GM21381 (cell line): ENCODE measurements at regions not wholly inside any gene's neighbourhood (a gene's known extent, or its start where the extent isn't known, plus 50 kb on each side); places are given as distances from the start of the nearest gene placed in this dataset.
"Not testable (repeated sequence)": the region's sequence is repeated elsewhere in the genome, so short reads cannot be mapped to it uniquely, and the experiment has no call there.

ENCODE experiments used
- ATAC-seq: cut with Tn5 transposase; IDR thresholded peaks from one replicate; pipeline ENCODE4 v1.9.1; 2021; ENCODE audit warnings: mild to moderate bottlenecking, moderate library complexity; ENCODE audit not compliant: unreplicated experiment

DNA sequence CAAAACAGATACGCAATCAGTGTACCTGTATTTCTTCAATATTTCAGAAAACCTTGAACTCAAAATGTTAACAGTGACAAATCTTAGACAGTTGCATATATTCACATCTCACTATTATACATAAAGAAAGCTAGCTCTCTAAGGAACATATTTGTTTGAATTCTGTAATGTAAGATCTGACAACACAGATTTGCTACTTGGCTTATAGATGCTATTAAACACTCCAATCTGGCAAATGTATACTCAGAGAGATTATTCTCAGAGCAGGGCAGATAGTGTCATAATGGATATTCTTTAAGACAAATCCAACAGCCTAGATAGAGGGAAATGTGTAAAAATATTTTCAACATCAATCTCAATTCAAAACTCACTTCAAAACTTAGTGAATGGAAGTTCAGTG, 794.5 kb upstream of the CDH9 start:
- no peak for ATAC-seq

DNA sequence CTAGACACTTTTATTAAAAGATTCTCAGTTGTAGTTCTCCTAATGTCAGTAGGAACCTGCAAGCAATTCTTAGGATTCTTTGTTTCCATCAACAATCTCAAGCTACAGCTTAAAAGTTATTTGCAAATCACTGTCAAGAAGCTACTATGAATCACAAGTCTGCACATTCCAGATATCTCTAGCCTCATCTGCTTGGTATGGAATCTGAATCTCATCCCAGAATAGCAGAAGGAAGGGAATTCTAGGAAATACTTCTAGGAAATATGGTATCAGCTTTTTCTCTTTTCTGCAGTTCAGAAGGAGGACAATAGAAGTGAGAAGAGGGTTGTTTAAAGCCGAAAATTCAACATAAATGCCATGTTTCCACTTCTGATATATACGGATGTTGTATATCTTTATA, 792.2 kb upstream of the CDH9 start:
- ATAC-seq: no peak

DNA sequence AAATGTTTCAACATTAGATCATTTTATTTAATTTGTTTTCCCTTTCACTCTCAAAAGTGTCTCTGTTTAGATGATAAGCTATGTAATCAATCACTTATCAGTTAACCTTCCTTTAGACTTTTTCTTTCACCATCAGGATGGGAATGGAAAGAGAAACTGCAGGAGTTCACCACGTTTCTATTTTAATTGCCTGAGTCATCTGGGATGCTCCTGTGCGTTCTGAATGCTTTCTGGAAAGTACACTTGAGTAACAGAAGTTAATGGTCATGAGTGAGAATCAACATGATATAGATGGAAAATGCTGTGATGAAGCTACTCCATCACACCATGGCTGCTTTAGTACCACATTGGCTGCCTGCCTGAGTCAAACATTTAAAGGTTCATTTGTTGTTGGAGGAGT, 783.3 kb upstream of the CDH9 start:
- no peak for ATAC-seq

DNA sequence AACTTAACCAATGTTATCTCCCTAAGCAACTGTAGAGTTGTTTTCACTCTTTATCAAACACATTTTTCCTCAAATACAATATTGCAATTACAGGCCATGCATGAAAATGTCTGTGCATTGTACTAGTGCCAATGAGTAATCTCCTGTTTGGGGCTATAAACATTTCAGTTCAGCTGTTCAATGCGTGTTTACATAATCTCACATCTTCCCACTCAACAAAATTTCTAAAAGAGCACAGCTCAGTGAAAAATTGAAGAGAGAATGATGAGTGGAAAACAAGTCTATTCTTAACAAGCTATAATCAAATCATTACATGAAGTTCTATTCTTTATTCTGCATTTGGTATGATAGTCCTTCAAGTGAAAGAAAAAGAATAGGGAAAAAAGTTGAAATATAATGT, 780.5 kb upstream of the CDH9 start:
- ATAC-seq: no peak

DNA sequence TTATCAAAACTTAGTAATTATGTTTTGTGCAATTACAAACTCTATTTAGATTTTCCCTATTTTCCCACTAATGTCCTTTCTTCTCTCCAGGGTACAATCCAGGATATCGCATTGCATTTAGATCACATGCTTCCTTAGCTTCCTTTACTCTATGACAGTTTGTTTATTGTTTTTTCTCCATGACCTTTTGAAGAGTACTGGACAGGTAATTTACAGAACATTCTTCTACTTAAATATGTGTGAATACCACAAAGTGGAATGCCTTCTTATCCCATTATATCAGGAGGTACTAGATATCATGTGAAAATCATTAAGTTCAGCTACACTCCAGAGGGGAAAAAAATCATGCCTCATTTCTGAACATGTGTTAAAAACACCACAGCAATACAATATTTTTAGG, 776.6 kb upstream of the CDH9 start:
- no peak for ATAC-seq

DNA sequence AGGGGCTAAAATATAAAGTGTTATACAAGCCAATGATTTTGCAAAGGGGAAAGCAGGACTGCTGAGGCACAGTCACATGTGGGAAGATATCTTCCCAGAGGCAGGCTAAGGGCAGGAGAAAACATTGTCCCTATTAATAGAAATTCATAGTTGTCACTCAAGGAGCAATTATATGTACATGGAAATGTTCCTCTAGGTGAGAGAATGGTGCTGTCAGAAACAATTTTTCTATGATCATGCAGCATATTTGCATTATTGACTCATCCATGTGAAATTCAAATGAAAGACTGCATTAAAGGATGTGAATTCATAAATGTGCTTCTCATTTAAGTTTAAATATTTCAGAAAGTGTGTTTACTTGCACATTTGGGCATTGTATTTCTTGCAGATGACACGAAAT, 775.9 kb upstream of the CDH9 start:
- ATAC-seq: no peak

DNA sequence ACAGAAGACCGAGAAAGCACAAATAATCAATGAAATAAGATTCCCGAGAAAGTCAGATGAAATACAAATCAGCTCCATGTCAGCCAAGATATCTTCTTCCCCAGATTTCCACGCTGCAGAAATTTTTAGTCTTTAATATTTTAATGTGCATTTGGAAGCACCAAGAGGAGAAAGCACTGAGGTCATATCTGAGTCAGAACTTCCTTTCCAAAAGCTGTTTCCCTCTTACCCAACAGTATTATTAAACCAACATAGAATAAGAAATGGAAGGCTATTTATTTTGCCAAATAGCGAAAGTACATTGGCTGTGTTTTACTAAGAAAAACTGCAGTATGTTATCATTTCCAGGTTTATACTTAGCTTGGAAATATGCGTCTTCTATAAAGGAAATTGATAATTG, 772.1 kb upstream of the CDH9 start:
- ATAC-seq: no peak

DNA sequence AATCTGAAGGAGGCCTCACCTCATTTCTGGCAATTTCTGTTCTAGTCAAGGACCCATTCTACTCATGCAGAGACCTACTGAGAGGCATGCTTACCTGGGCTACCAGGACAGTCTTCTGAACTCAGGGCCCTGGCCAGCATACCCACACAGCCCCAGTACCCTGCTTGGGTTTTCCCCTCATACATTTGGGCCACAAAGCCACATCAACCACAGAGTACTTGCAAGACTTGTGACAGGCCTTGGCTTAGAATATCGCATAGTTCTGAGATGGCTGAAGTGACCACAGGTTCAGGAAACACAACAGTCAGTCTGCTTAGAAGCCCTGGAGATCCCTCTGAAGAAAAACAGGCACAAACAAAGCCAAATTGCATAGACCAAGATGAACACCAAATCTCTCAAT, 758.8 kb upstream of the CDH9 start:
- no peak for ATAC-seq

DNA sequence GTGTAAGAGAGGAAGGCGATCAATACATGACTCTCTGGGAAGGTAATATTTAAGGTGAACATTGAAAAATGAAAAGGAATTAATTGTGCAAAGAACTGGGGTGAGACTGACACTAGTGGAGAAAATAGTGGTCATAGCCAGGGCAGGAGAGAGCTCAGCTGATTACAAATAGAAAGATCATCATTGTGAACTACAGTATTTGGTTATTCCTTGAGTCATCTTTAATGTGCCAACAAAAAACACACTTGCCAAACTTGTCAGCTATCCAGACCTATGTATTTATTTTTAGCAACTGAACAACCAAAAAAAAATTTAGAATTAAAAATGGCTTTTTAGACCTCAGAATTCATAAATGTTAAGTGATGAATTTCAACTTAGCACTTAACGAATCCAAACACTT, 749.8 kb upstream of the CDH9 start:
- no peak for ATAC-seq

DNA sequence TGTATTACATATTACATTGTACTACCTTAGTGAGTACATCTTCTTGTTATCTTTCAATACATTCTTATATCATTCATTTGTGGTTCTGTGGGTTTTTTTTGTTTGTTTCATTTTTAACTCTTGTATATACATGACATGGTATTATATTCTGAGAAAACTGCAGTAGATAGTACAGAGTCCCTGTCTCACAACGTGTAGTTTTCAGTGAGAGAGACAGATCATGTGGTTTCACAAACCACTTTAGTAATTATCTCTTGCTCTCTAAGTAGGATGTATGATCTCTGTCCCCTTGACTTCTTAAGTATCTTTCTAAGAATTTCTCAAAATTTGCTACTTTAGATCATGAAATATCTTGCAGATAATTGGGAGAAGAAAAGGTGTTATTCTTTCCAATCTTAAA, 745.9 kb upstream of the CDH9 start:
- ATAC-seq: no peak

DNA sequence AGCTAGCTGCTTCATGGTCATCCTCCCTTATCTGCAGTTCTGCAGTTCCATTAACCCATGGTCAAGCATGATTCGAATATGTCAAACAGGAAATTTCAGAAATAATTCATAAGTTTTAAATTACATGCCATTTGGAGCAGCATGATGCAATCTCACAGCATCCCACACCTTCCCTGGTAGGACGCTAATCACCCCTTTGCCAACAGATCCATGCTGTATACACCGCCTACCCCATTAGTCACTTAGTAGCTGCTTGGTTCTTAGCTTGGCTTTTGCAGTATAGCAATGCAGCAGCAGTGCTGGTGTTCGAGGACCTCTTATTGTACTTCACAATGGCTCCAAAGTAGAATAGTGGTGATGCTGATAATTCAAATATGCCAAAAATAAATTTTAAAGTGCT, 739.7 kb upstream of the CDH9 start:
- no peak for ATAC-seq

DNA sequence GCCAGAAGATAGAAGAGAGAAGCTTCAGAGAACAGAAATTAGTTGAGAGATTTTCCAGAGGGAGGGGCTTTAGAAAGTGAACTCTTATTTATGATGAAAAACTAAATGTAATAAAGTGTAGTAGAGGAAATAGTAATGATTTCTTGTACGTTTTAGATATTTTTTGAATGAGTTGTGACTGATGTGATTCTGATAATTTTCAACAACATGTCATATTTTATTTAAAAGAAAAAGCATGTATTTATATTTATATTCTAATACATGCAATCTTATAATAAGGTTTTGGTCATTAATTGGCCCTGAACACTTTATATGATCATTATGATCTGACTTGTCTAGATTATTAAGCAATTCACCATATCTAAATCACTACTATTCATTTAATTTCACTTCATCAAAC, 735.2 kb upstream of the CDH9 start:
- no peak for ATAC-seq

DNA sequence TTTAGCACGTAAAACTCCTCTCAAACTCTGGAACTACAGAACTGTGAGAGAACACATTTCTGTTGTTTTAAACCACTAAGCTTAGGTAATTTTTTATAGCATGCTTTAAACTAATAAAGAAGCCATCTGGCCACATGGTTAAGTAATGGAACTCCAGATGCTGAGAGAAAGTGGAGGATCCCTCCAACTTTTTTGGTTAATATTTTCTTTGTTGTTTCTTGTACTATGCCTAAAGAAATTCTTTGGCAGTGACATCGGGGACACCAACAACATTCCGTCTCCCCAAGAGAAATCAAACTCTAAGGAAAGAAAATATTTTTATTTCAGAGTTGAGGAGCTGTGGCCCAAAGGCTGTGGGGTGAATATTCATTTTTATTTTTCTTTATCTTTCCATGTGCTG, 734.8 kb upstream of the CDH9 start:
- ATAC-seq: no peak

DNA sequence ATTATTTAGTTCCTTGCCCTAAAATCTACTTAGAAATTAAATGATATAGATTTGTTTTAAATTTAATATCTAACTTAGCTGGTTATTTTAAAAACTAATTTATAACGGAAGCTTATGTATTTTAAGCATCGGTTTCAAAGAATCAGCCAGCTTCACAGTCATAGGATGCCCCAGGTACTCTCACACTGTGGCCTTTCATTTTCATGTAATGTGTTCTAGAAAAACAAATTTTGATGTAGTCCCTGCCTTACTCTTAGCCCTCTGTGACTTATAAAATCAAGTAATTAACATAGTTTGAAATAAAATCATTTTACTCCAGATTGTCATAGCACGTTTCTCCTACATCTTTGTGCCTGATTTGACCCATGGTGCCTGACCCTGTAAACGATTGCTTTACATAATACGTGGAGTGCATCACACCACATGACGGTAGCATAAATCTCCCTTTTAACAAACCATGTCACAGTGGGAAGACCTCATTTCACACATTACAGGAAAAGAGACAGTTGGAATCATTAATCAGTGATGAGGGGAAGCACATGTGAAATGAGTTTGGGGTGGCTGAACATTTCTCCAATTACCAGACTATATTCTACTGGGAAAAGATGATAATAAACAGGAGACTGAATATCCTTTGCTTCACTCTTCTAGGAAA, 731.5 kb upstream of the CDH9 start:
- ATAC-seq: no peak

DNA sequence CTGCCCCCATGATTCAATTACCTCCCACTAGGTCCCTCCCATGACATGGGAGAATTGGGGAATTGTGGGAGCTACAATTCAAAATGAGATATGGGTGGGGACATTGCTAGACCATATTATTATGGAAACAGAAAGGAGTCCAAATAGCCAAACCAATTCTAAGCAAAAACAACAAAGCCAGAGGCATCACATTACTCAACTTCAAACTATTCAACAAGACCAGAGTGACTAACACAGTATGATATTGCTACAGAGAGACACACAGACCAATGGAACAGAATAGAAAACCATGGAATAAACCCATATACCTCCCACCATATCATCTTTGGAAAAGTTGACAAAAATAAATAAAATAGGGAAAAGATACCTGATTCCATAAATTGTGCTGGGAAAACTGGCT, 710.5 kb upstream of the CDH9 start:
- ATAC-seq: no peak

DNA sequence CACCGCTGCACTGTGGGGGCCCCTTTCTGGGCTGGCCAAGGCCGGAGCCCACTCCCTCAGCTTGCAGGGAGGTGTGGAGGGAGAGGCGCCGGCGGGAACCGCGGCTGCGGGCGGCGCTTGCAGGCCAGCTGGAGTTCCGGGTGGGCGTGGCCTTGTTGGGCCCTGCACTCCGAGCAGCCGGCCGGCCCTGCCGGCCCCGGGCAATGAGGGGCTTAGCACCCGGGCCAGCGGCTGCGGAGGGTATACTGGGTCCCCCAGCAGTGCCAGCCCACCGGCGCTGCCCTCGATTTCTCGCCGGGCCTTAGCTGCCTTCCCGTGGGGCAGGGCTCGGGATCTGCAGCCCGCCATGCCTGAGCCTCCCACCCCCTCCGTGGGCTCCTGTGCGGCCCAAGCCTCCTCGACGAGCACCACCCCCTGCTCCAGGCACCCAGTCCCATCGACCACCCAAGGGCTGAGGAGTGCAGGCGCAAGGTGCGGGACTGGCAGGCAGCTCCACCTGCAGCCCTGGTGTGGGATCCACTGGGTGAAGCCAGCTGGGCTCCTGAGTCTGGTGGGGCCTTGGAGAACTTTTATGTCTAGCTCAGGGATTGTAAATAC, 705.1 kb upstream of the CDH9 start:
- ATAC-seq: not testable (repeated sequence)

DNA sequence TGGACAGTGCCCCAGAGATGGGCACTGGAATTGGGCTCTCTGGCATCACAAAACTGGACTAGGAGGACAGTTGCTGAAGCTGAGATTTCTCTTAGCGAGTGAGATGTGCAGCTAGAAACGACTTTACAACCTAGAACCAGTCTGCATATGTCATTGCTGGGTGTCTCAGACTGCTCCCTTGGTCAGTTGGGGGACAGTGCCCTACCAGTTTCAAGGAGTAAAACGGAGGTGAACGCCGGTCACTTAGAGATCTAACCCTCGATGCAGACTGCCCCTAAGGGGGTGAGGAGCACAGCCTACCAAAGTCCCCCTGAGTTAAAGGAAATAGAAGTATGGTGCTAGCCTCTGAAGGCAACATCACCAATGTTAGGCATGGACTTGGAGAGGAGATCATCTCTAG, 704.4 kb upstream of the CDH9 start:
- no peak for ATAC-seq

DNA sequence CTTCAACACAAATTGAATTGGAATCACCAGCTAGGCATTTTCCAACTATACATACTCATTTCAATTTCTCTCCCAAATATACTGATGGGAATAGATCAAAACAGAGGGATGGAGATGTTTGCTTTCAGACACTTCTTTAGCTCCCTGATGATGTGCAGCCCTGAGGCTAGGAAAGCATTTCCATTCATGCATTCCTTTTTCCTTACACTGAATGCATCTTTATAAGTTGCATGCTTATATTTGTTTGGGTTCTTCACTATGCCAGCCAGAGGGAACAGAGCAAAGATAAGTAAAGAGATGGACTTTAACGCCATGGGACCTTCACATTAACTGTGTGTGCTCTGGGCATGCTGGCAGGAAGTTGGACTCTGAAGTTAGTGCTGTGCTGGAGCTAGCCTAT, 696.5 kb upstream of the CDH9 start:
- ATAC-seq: no peak

DNA sequence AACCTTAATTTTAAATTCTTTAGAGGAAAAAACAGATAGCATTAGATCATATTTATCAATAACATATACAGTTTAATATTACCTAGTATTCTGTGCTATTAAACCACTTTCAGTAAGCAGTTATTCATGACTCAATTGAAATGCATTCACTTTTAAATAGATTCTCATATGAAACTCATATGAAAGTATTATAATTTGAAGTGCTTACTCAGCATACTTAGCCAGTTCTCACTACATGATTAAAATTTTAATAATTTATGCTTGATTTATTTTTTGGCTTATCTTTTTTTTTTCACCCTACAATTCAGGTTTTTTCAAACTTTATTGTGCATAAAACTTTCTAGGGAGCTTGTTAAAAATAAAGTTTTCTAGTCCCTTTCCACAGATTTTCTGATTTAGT, 694.9 kb upstream of the CDH9 start:
- ATAC-seq: no peak

DNA sequence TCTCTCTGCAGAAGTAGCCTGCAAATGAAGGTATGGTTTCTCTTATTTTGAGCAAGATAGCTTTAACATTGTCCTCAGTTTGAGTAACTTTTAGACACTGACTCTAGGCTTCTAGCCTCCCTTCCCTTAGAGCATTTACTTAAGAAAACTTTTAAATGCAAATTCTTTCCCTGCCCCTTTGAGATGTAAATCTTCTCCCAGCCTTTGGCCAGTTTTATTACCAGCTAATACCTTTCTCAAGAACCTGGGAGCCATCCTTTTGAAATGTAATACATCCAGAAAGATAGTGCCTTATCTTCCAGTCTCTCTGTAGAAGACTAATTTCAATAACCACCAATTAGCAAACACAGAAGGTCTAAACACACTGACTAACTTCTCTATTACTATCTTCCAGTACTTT, 688.9 kb upstream of the CDH9 start:
- no peak for ATAC-seq

DNA sequence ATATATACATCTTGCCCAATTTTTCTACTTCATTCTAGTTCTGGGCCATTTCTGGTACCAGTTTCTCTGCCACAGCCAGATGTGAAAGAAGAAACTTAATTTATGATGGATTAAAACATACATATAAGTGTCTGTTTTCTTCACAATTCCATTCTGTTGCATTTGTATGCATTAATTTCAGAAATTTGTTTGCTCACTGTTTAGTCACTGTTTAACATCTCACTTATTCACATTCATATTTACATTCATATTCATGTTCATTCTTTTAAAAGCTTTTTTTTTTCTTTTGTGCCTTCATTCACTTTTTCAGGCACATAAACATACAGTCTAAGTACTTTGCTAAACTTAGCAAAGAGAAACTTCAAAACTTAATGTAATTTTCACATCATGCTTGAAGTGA, 684.0 kb upstream of the CDH9 start:
- ATAC-seq: no peak

DNA sequence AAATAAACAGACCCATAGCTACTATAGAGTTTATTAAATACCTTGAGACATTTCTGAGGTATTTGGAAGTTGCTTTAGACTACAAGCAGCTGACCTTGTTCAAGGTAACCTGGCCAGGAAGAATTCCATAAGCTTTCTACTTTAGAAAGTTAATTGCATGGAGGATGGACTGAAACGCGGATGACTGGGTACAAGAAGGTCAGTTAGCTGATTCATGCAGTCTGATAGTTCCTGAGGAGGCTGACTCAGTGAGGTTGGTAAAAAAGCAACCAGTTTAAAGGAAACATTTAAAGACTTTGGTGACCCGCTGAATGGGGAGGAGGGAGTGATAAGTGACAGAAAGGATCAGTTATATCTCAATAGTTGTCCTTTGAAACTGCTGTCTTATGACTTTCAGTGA, 670.1 kb upstream of the CDH9 start:
- ATAC-seq: no peak

DNA sequence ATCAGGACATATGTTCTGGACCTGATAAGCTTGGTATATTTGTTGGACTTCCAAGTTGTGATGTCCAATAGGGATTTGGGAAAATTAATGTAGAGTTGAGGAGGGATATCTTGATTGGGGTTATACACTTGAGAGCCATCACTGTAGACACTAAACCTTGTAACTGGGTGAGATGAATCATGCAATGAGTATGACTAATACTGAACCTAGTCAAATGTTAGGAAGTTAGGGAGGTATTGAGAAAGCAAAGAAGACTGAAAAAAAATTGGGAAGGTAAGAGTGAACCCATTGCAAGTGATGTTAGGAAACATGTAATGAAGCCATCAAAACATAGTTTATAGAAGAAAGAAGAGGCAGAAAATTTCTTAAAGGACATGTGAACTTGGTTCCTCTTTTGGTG, 668.4 kb upstream of the CDH9 start:
- ATAC-seq: no peak
